ENCODE measurements at regions not wholly inside any gene's neighbourhood (a gene's known extent, or its start where the extent isn't known, plus 50 kb on each side); places are given as distances from the start of the nearest gene placed in this dataset.

DNA sequence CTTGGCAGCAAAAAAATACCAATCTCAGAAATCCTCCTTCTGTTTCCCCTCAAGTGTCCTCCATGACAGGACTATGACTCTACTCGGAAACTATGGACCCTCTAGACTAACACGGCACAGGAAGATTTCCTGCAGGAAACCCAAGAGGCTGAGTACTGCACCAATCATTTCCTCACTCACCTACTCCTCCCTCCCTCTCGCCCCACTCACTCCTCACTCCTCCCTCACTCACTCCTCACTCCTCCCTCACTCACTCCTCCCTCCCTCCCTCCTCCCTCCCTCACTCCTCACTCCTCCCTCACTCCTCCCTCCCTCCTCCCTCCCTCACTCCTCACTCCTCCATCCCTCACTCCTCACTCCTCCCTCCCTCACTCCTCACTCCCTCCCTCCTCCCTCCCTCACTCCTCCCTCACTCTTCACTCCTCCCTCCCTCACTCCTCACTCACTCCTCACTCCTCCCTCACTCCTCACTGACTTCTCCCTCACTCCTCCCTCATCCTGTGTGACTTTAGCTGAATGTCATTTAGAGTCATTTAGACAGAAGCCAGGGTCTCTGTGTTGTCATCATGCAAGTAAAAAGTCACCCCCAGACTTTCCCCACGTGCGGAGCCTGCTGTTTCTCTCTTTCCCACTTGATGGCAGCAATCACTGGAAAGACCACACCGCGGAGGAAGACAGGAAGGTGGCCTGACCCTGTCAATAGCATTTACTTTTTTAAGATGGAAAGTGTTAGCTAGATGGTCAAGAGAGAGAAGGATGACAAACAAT lies 226.8 kb upstream of the PDE10A start:
- TF ChIP-seq, protein P1, sequence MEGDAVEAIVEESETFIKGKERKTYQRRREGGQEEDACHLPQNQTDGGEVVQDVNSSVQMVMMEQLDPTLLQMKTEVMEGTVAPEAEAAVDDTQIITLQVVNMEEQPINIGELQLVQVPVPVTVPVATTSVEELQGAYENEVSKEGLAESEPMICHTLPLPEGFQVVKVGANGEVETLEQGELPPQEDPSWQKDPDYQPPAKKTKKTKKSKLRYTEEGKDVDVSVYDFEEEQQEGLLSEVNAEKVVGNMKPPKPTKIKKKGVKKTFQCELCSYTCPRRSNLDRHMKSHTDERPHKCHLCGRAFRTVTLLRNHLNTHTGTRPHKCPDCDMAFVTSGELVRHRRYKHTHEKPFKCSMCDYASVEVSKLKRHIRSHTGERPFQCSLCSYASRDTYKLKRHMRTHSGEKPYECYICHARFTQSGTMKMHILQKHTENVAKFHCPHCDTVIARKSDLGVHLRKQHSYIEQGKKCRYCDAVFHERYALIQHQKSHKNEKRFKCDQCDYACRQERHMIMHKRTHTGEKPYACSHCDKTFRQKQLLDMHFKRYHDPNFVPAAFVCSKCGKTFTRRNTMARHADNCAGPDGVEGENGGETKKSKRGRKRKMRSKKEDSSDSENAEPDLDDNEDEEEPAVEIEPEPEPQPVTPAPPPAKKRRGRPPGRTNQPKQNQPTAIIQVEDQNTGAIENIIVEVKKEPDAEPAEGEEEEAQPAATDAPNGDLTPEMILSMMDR (conservative IDR thresholded peaks at IDR 0.05) = peak; percentile 75
- no peak for TF ChIP-seq ZFX (IDR thresholded peaks at IDR 0.05)
